GM18508 (cell line): ENCODE measurements at regions not wholly inside any gene's neighbourhood (a gene's known extent, or its start where the extent isn't known, plus 50 kb on each side); places are given as distances from the start of the nearest gene placed in this dataset.
"Not testable (repeated sequence)": the region's sequence is repeated elsewhere in the genome, so short reads cannot be mapped to it uniquely, and the experiment has no call there.

Experiments
- ATAC-seq: cut with Tn5 transposase; IDR thresholded peaks from one replicate; pipeline ENCODE4 v1.9.1; 2021; ENCODE audit warnings: moderate number of reproducible peaks; ENCODE audit not compliant: insufficient read depth, unreplicated experiment

DNA sequence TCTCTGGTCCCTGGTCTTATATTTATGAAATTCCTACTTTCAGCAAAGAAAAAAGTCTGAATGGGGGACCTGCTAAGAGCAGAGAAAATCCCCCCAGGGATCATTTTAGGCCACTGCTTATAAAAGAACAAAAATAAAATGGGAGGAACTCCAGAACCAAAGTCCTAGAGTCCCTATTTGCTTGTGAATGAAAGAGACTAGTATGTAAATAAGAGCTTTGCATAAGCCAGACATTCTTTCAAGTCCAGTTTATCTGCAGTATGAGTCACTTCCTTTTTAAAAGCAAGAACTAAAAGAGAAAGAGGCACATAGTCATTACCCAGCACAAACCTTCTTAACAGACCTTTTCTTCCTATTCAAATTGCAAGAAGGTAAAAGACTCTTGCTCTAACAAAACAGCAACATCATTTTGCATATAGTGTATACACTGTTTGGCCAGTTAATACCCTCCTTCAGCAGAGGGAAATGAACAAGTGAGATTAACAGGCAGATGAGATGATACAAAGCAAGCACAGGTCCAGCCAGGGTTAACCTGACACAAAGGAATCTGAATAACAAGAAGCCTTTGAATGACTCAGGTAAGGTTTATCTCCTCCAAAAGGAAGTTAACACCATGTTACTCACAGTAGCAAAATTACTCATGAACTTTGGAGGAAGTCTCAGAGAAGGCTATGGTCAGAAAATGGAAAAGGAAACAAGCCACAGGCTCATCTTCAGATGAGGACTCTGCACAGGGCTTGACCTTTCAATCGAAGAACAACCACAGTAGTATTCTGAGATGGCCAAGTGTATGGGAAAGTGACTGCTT is 87.3 kb downstream of the PHLDA1 start:
- ATAC-seq = peak; percentile 88

GRCh38 chr12:75943730-75944096 is 87.9 kb downstream of the PHLDA1 start:
- no peak for ATAC-seq

DNA sequence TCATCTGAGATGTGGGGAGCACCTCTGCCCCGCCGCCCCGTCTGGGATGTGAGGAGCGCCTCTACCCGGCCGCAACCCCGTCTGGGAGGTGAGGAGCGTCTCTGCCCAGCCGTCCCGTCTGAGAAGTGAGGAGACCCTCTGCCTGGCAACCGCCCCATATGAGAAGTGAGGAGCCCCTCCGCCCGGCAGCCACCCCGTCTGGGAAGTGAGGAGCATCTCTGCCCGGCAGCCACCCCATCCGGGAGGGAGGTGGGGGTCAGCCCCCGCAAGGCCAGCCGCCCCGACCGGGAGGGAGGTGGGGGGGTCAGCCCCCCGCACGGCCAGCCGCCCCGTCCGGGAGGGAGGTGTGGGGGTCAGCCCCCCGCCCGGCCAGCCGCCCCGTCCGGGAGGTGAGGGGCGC is 89.9 kb downstream of the PHLDA1 start:
- ATAC-seq = not testable (repeated sequence)

DNA sequence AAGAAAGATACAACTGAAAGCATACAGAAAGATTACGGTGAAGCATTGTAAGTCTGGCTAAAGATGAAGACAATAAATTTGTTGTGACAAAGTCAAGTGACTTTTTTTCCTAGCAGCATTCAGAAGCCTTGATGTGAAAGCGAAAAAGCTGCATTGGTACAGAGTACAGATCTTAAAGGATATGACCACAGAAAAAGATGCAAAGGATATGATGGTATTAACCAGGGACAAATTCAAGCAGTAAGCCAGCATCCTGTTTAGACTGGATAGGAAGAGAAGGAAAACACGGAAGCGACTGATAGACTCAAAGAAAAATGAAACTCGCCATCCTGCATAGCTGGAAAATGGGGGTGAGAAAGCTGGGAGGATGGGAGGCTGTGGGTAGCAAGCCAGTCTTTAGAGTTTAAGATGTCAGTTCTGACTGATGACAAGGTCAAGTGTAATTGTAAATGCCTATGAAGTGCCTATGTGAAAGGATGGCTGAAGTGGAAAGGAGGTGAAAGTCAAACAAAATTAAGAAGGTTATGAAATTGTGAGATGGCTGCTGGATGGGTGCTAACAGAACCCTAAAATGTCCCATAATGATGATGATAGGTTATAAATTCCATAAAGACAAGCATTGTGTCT is 92.4 kb downstream of the PHLDA1 start:
- no peak for ATAC-seq

DNA sequence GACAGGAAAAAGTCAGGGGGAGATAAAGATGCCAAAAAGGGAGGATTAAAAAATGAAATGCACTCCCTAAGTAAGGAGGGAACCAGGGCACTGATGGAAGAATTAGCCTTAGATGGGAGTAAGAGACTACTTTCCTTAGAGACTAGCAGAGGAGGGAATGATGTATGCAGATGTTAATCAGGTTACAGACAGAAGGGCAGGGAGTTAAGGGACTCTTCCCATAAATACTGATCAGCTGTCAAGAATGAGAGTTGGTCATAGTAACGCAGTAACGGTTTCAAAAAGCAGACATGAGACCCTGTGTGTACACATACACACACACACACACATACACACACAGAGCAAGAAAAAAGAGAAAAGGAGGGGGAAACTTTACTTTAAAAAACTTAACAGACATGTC is 93.4 kb downstream of the PHLDA1 start:
- no peak for ATAC-seq

DNA sequence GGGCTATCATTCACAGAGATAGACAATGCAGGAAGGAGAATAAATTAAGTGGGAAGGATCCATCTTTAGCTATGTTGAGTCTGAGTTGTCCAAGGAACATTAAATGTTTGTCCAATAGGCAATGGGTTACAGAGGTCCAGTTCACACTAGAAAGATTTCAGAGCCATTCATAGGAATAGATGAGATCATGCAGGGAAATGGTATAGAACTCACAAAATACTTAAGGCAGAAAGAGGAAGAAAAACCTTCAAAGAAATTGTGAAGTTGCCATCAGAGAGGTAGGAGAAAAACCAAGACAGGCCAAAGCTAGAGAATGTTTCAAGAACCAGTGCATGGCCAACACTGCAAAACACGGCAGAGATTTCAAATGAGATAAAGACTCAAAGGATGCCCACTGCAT is 94.1 kb downstream of the PHLDA1 start:
- no peak for ATAC-seq

- no peak for ATAC-seq
Measured at GRCh38 chr12:75936515-75937440, 94.8 kb downstream of the PHLDA1 start.

DNA sequence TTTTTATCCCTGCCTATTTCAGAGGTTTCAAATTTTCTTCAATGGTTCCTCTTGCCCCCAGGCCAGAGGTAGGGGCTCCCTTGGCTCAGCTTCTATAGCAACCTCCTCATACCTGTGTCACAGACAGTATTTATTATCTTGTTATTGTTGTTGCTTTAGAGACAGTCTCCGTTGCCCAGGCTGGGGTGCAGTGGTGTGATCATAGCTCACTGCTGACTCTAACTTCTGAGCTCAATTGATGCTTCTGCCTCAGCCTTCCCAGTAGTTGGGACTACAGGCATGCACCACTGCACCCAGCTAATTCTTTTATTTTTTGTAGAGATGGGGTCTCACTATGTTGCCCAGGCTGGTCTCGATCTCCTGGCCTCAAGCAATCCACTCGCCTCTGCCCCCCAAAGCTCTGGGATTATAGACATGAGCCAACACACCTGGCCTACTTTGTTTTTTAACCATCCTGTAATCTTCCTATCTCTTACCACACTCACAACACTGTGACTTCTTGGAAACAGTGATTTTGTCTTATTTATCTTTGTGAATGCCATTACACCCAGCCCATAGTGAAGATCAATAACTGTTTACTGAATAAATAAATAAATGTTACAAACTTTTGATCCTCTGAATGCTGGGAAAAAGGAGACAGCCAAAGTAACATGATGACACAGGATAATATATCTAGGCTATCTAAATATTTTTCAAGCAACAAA is 95.9 kb downstream of the PHLDA1 start:
- ATAC-seq = no peak

- no peak for ATAC-seq
Measured at GRCh38 chr12:75933101-75933500, 98.5 kb downstream of the PHLDA1 start.

DNA sequence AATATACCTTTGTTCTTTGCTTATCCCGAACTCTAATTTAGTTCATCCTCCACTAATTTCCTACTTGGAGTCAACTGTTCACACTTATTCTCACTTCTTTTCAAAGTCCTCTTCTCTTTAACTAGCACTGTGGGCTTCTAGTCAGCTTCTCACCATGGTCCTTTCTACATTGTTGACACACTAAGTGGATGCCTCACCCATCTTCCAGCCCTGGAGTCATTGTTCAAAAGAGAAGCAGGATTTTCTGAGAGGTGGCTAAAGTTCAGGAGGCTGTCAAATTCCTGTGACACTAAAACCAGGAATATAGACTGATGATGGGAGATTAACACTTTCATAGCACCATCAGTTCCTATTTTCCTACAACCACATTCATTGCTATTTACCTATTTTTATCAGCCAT is 99.3 kb downstream of the PHLDA1 start:
- no peak for ATAC-seq

DNA sequence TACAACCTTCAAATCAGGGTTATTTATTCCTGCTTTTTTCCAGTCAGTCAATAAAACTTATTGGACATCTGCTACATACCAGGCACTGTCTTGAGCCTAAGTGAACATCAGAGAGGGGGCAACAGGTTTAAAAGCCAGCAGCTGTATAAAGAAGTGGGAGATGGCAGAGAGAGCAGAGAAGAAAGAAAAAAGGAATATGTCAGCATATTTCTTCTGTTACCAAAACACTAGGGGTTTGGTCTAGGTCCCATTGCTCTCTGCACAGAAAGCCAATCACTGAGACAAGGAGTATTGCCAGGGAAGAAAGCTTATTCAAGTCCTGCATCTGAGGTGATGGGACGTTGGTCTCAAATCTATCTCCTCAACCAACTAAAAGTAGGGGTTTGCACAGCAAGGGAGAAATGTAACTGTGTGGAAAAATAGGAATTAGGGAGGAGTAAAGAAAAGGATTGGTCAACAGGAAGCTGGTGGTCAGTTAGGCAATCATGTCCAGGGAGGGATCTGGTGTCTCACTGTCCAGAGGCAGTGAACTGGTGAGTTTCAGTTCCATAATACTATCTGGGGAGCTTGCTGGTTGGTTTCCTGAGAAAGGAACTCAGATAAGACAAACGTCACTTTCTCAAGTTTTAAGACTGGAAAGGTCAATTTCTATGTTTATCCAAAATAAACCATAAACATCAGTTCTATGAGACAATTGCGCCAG is 107.5 kb downstream of the PHLDA1 start:
- ATAC-seq = no peak

GRCh38 chr12:75922944-75923642 is 108.5 kb downstream of the PHLDA1 start:
- no peak for ATAC-seq

- no peak for ATAC-seq
Measured at GRCh38 chr12:75921622-75922289, 109.8 kb downstream of the PHLDA1 start.

GRCh38 chr12:75917715-75918114 is 113.9 kb downstream of the PHLDA1 start:
- ATAC-seq = no peak

DNA sequence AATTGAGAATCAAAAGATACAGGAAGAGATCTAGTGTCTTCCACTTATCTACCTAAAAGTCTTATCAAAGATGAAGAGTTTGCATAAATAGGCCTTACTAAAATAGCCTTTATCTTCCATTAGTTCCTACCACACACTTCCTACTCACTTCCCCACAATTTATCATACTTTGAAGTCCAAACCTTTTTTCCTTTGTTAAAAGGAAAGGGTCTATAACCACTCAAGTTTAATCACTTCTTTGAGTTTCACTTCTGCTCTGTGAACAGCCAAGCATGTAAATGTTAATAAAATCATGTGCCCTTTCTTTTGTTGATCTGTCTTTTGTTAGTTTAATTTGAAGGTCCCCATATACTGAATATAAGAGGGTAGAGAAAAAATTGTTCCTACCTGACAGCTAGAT is 114.5 kb downstream of the PHLDA1 start:
- ATAC-seq = peak; percentile 71

GRCh38 chr12:75913502-75914351 is 117.8 kb downstream of the PHLDA1 start:
- no peak for ATAC-seq

- no peak for ATAC-seq
Measured at GRCh38 chr12:75909714-75910656, 121.6 kb downstream of the PHLDA1 start.
